Panc1 (cell line): ENCODE measurements at regions not wholly inside any gene's neighbourhood (a gene's known extent, or its start where the extent isn't known, plus 50 kb on each side); places are given as distances from the start of the nearest gene placed in this dataset.

ENCODE experiments used
- ATAC-seq: fragments of 200-7000 bp; cut with Tn5 transposase; 2 replicates; pipeline ENCODE4 v1.9.1; 2020; ENCODE audit warnings: mild to moderate bottlenecking, moderate library complexity
- BruUV-seq: library from RNA; stranded (reverse); fragments of 400-500 nt; replicated peaks from 2 replicates; lab custom pipeline; 2021; lab: Mats Ljungman, UMichigan
- CTCF ChIA-PET: fragments of 300-600 bp; sonication (Branson Sonifier 250); formaldehyde crosslinking; loops from one replicate; lab custom pipeline; 2022; ENCODE audit warnings: antibody characterized with exemption; lab: Charles Lee
- POLR2A ChIA-PET: fragments of 300-600 bp; sonication (Branson Sonifier 250); formaldehyde crosslinking; loops from one replicate; lab custom pipeline; 2022; ENCODE audit warnings: antibody characterized with exemption; lab: Charles Lee
- DNase-seq: peaks from one replicate; pipeline ENCODE4 v3.0.0-alpha.2; 2010; ENCODE audit warnings: low read depth, low spot score
- H3K27ac ChIP-seq: 2 replicates; pipeline ENCODE4 v1.5.1; 2011; ENCODE audit warnings: mild to moderate bottlenecking, low read length, inconsistent platforms
- H3K27me3 ChIP-seq: fragments of 200-500 bp; sonication (Bioruptor generic); 2 replicates; pipeline ENCODE4 v1.6.0; 2014; ENCODE audit warnings: low read length, inconsistent platforms; ENCODE audit not compliant: control insufficient read depth, insufficient read depth
- H3K36me3 ChIP-seq: fragments of 200-500 bp; sonication (Bioruptor generic); 2 replicates; pipeline ENCODE4 v1.5.1; 2014; ENCODE audit warnings: inconsistent platforms, mild to moderate bottlenecking, low read length, moderate library complexity; ENCODE audit not compliant: control insufficient read depth, insufficient read depth
- H3K4me1 ChIP-seq: 2 replicates; pipeline ENCODE4 v1.5.1; 2011; ENCODE audit warnings: inconsistent platforms, mild to moderate bottlenecking, low read length, moderate library complexity; ENCODE audit not compliant: control insufficient read depth, insufficient read depth
- H3K4me3 ChIP-seq, 2 experiments: 2 replicates each; pipeline ENCODE4 v1.5.1; 2011 to 2012; ENCODE audit warnings: low read depth in 2 of 2, low read length in 2 of 2, mild to moderate bottlenecking in 2 of 2, inconsistent platforms in 1 of 2, moderate library complexity in 1 of 2
- H3K9me3 ChIP-seq: fragments of 200-500 bp; sonication (Bioruptor generic); 2 replicates; pipeline ENCODE4 v1.5.1; 2014; ENCODE audit warnings: low read depth, mild to moderate bottlenecking, inconsistent platforms, low read length, moderate library complexity; ENCODE audit not compliant: control insufficient read depth, insufficient read depth
- CTCF ChIP-seq: fragments of 450-650 bp; IDR thresholded peaks from 2 replicates; pipeline ENCODE4 v1.5.1; 2017; ENCODE audit warnings: mild to moderate bottlenecking
- POLR2AphosphoS5 ChIP-seq: IDR thresholded peaks from 2 replicates; pipeline ENCODE4 v1.6.1; 2012; ENCODE audit warnings: mild to moderate bottlenecking, low read depth, low read length, moderate library complexity
- REST ChIP-seq, 2 experiments: IDR thresholded peaks; 2 replicates each; pipeline ENCODE4 v1.6.1; 2011 to 2012; ENCODE audit warnings: low read depth in 2 of 2, control low read depth in 1 of 2, low read length in 1 of 2, mild to moderate bottlenecking in 1 of 2, moderate library complexity in 1 of 2; ENCODE audit not compliant: insufficient read depth in 1 of 2
- SIN3A ChIP-seq: IDR thresholded peaks from 2 replicates; pipeline ENCODE4 v1.6.1; 2012; ENCODE audit warnings: low read depth, mild to moderate bottlenecking, low read length, moderate library complexity, borderline replicate concordance; ENCODE audit not compliant: insufficient read depth
- TCF7L2 ChIP-seq: IDR thresholded peaks from 2 replicates; pipeline ENCODE4 v1.6.1; 2011; ENCODE audit warnings: mild to moderate bottlenecking, low read depth, low read length, inconsistent platforms
- in situ Hi-C: cut with HindIII; loops from 2 replicates; pipeline ENCODE4 v1.10.0; 2016; ENCODE audit warnings: low sequenced_read_pairs, low pct_unique_long_range_greater_than_20kb
- intact Hi-C: fragments of 100-400 bp; cut with micrococcal nuclease; formaldehyde crosslinking; loops from one replicate; pipeline ENCODE4 v1.10.0; 2022; ENCODE audit not compliant: unreplicated experiment

GRCh38 chr3:69541711-69542088 lies 155.8 kb upstream of the FRMD4B start:
- Histone ChIP-seq H3K27me3 (peaks cover 3% of the 10 kb centered on the region; the same call in 1 of the 2 replicates), H3K36me3 (no peaks in the 10 kb centered on the region), H3K27ac (no peak overlapping the region), H3K4me3 (no peak overlapping the region), H3K9me3 (no peaks in the 10 kb centered on the region), H3K4me1 (no peaks in the 10 kb centered on the region)
- intact Hi-C loops (no loop called here), in situ Hi-C loops (no loop called here)
- TF ChIP-seq SIN3A, result no peak
- DNase-seq, result no peak
- BruUV-seq, result no TSS peak
- no peak for ATAC-seq
- CTCF ChIA-PET, result no interaction called here
- POLR2A ChIA-PET, result no interaction called here

GRCh38 chr3:69540706-69541581 lies 155.1 kb upstream of the FRMD4B start:
- intact Hi-C loops (no loop called here), in situ Hi-C loops (no loop called here)
- Histone ChIP-seq H3K27ac (no peak overlapping the region), H3K4me1 (no peaks in the 10 kb centered on the region), H3K9me3 (no peaks in the 10 kb centered on the region), H3K27me3 (peaks cover 3% of the 10 kb centered on the region; the same call in 1 of the 2 replicates), H3K36me3 (no peaks in the 10 kb centered on the region), H3K4me3 (no peak overlapping the region)
- no TSS peak for BruUV-seq
- ChIA-PET CTCF (no interaction called here), POLR2A (no interaction called here)
- ATAC-seq (no peak), DNase-seq (no peak)
- TF ChIP-seq REST (IDR thresholded peaks at IDR 0.05; ENCODE audit: insufficient read depth in 1 of 2, low read depth in 2 of 2, low read length in 1 of 2) (no peak), SIN3A (no peak), CTCF (no peak), POLR2AphosphoS5 (no peak), TCF7L2 (no peak)

- ATAC-seq, result no peak
- Histone ChIP-seq H3K36me3 (no peaks in the 10 kb centered on the region), H3K27me3 (peaks cover 3% of the 10 kb centered on the region; the same call in 1 of the 2 replicates), H3K27ac (no peak overlapping the region), H3K4me1 (no peaks in the 10 kb centered on the region), H3K4me3 (no peak overlapping the region), H3K9me3 (no peaks in the 10 kb centered on the region)
- in situ Hi-C loops (no loop called here), intact Hi-C loops (no loop called here)
- BruUV-seq, result no TSS peak
- DNase-seq, result no peak
- POLR2A ChIA-PET, result no interaction called here
- CTCF ChIA-PET, result no interaction called here
- TF ChIP-seq CTCF (no peak), POLR2AphosphoS5 (no peak), SIN3A (no peak), TCF7L2 (no peak), REST (IDR thresholded peaks at IDR 0.05; ENCODE audit: insufficient read depth in 1 of 2, low read depth in 2 of 2, low read length in 1 of 2) (no peak)
These were observed 153.2 kb upstream of the FRMD4B start for GRCh38 chr3:69539134-69539533.
